ENCODE measurements at regions not wholly inside any gene's neighbourhood (a gene's known extent, or its start where the extent isn't known, plus 50 kb on each side); places are given as distances from the start of the nearest gene placed in this dataset.

DNA sequence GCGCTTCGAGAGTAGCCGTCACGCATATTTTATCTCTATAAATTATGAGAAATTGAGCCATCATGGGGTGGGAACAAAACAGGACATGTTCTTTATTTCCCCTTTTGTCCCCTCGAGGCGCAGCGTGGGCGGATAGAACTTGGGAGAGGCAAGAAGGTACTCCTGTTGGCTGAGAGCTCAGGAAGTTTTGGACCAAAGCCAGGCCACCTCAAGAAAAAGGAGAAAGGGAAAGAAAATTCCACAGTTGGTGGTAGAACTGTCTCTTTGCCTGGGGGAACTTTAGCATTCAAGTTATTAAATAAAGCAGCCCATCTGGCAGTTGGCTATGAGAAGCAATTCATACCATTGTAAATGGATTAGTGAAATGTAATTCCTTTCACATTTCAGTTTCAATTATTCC lies 76.4 kb upstream of the DSCAM start:
- no peaks in the 10 kb centered on the region for H3K79me2 ChIP-seq (ENCODE audit: insufficient read depth)
- ChIA-PET POLR2A (no interaction called here), CTCF (no interaction called here)
- no peaks in the 10 kb centered on the region for H3K9me2 ChIP-seq
- H3K27me3 ChIP-seq (ENCODE audit: insufficient read depth): no peaks in the 10 kb centered on the region
- no peak overlapping the region for H2AFZ ChIP-seq (ENCODE audit: low read depth)
- H3K27ac ChIP-seq (ENCODE audit: low read depth in 2 of 2, low read length in 1 of 2): no peak overlapping the region
- H3K9me3 ChIP-seq: no peaks in the 10 kb centered on the region
- no peaks in the 10 kb centered on the region for H3F3A ChIP-seq (replicated peaks; ENCODE audit: insufficient read depth)
- H3K4me2 ChIP-seq: no peak overlapping the region
- DNase-seq: no peak
- no peaks in the 10 kb centered on the region; a peak in 1 of 4 replicates for H3K4me1 ChIP-seq (ENCODE audit: control insufficient read depth in 1 of 2, insufficient read depth in 2 of 2, low read depth in 1 of 2, low read length in 1 of 2)
- no peaks in the 10 kb centered on the region for H3K36me3 ChIP-seq (replicated peaks in 1 of 2; ENCODE audit: control insufficient read depth in 1 of 2, insufficient read depth in 2 of 2, low read length in 1 of 2)
- no peak overlapping the region for H3K9ac ChIP-seq
- H4K20me1 ChIP-seq (ENCODE audit: insufficient read depth): no peaks in the 10 kb centered on the region
- WGBS (ENCODE audit: low lambda C conversion rate): under 1% methylated on average over 8 of the region's 8 CpGs
- TF ChIP-seq RCOR1 (IDR thresholded peaks at IDR 0.05; ENCODE audit: low read length): no peak
- no peak for TF ChIP-seq SMC3 (IDR thresholded peaks at IDR 0.05; ENCODE audit: low read depth, low read length)
- TF ChIP-seq, protein P1, sequence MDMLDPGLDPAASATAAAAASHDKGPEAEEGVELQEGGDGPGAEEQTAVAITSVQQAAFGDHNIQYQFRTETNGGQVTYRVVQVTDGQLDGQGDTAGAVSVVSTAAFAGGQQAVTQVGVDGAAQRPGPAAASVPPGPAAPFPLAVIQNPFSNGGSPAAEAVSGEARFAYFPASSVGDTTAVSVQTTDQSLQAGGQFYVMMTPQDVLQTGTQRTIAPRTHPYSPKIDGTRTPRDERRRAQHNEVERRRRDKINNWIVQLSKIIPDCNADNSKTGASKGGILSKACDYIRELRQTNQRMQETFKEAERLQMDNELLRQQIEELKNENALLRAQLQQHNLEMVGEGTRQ (IDR thresholded peaks at IDR 0.05; ENCODE audit: borderline replicate concordance, low read depth, low read length): no peak
- no peak for TF ChIP-seq MXI1 (IDR thresholded peaks at IDR 0.05; ENCODE audit: low read depth, low read length)
- TF ChIP-seq YY1 (IDR thresholded peaks at IDR 0.05; ENCODE audit: low read depth): no peak
- TF ChIP-seq, protein P2, sequence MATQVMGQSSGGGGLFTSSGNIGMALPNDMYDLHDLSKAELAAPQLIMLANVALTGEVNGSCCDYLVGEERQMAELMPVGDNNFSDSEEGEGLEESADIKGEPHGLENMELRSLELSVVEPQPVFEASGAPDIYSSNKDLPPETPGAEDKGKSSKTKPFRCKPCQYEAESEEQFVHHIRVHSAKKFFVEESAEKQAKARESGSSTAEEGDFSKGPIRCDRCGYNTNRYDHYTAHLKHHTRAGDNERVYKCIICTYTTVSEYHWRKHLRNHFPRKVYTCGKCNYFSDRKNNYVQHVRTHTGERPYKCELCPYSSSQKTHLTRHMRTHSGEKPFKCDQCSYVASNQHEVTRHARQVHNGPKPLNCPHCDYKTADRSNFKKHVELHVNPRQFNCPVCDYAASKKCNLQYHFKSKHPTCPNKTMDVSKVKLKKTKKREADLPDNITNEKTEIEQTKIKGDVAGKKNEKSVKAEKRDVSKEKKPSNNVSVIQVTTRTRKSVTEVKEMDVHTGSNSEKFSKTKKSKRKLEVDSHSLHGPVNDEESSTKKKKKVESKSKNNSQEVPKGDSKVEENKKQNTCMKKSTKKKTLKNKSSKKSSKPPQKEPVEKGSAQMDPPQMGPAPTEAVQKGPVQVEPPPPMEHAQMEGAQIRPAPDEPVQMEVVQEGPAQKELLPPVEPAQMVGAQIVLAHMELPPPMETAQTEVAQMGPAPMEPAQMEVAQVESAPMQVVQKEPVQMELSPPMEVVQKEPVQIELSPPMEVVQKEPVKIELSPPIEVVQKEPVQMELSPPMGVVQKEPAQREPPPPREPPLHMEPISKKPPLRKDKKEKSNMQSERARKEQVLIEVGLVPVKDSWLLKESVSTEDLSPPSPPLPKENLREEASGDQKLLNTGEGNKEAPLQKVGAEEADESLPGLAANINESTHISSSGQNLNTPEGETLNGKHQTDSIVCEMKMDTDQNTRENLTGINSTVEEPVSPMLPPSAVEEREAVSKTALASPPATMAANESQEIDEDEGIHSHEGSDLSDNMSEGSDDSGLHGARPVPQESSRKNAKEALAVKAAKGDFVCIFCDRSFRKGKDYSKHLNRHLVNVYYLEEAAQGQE (IDR thresholded peaks at IDR 0.05; ENCODE audit: low read depth, low read length): no peak
- no peak for TF ChIP-seq CHD2 (IDR thresholded peaks at IDR 0.05; ENCODE audit: low read length, partially characterized antibody)
- TF ChIP-seq RAD21 (IDR thresholded peaks at IDR 0.05; ENCODE audit: low read length): no peak
- TF ChIP-seq FOXJ3 (CRISPR knock-in tag; IDR thresholded peaks at IDR 0.05): no peak
- TF ChIP-seq GATA2 (CRISPR knock-in tag; IDR thresholded peaks at IDR 0.05): no peak
- TF ChIP-seq TEAD4 (IDR thresholded peaks at IDR 0.05; ENCODE audit: borderline replicate concordance, insufficient read depth): no peak
- no peak for TF ChIP-seq MEF2A (IDR thresholded peaks at IDR 0.05; ENCODE audit: borderline replicate concordance, low read depth)
- TF ChIP-seq JUND (IDR thresholded peaks at IDR 0.05): no peak
- TF ChIP-seq, protein P3, sequence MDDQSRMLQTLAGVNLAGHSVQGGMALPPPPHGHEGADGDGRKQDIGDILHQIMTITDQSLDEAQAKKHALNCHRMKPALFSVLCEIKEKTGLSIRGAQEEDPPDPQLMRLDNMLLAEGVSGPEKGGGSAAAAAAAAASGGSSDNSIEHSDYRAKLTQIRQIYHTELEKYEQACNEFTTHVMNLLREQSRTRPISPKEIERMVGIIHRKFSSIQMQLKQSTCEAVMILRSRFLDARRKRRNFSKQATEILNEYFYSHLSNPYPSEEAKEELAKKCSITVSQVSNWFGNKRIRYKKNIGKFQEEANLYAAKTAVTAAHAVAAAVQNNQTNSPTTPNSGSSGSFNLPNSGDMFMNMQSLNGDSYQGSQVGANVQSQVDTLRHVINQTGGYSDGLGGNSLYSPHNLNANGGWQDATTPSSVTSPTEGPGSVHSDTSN (IDR thresholded peaks at IDR 0.05): no peak
- TF ChIP-seq POLR2AphosphoS5 (IDR thresholded peaks at IDR 0.05; ENCODE audit: low read depth, low read length): no peak
- TF ChIP-seq FOSL2 (IDR thresholded peaks at IDR 0.05; ENCODE audit: borderline replicate concordance, low read depth): no peak
- no peak for TF ChIP-seq TAF1 (IDR thresholded peaks at IDR 0.05; ENCODE audit: borderline replicate concordance, low read depth, low read length)
- TF ChIP-seq, protein P4, sequence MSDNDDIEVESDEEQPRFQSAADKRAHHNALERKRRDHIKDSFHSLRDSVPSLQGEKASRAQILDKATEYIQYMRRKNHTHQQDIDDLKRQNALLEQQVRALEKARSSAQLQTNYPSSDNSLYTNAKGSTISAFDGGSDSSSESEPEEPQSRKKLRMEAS (IDR thresholded peaks at IDR 0.05; ENCODE audit: low read depth): no peak
- H3K4me3 ChIP-seq (ENCODE audit: low read depth in 2 of 2, low read length in 1 of 2): no peak overlapping the region

Data from SK-N-SH (cell line).